ENCODE measurements at regions not wholly inside any gene's neighbourhood (a gene's known extent, or its start where the extent isn't known, plus 50 kb on each side); places are given as distances from the start of the nearest gene placed in this dataset.

DNA sequence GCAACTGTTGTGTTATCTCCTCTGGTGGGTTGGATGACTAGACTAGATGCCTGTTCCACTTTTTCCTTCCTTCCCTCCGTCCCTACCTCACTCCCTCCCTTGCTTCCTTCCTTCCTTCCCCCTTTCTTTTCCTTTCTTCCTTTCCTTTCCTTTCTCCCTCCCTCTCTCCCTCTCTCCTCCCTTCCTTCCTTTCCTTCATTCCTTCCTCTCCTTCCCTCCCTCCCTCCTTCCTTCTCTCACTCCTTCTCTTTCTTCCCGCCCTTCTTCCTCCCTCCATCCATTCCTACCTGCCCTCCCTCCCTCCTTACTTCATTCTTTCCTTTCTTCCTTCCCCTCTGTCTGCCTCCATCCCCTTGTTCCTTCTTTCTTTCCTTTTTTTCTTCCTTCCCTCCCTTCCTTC lies 1045.3 kb downstream of the OTOL1 start:
- Histone ChIP-seq H3K4me1 (no peaks in the 10 kb centered on the region), H3K27ac (no peak overlapping the region), H3K4me2 (no peak overlapping the region), H3K9me3 (no peaks in the 10 kb centered on the region), H3K4me3 (no peak overlapping the region)
- ChIA-PET CTCF (no interaction called here), POLR2A (no interaction called here)
- DNase-seq (ENCODE audit: low read depth in 1 of 2, low spot score in 1 of 2) = no peak
- ATAC-seq = no peak
- TF ChIP-seq MYC (IDR thresholded peaks at IDR 0.05; ENCODE audit: borderline replicate concordance, low read length) (no peak), TFCP2L1 (CRISPR knock-in tag; IDR thresholded peaks at IDR 0.05) (no peak), NR3C1 (IDR thresholded peaks at IDR 0.05) (no peak)
- WGBS (ENCODE audit: missing lambda C conversion rate) = 45% methylated on average over 2 of the region's 2 CpGs
- no peak for FAIRE-seq

DNA sequence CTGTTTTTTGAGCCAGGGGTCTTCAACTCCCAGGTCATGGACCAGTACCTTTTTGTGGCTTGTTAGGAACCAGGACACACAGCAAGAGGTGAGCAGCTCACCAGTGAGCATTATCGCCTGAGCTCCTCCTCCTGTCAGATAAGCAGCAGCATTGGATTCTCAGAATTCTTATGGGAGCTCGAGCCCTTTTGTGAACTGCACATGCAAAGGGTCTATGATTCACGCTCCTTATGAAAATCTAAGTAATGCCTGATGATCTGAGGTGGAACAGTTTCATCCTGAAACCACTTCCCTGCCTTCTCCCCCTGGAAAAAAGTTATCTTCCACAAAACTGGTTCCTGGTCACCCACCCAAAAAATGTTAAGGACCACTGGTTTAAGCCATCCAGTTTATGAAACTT lies 1047.6 kb downstream of the OTOL1 start:
- ATAC-seq (no peak), FAIRE-seq (no peak), DNase-seq (ENCODE audit: low read depth in 1 of 2, low spot score in 1 of 2) (no peak)
- Histone ChIP-seq H3K4me3 (no peak overlapping the region), H3K9me3 (no peaks in the 10 kb centered on the region), H3K4me2 (no peak overlapping the region), H3K4me1 (no peaks in the 10 kb centered on the region), H3K27ac (no peak overlapping the region)
- ChIA-PET POLR2A (no interaction called here), CTCF (no interaction called here)
- 54% methylated on average over 3 of the region's 3 CpGs for WGBS (ENCODE audit: missing lambda C conversion rate)
- TF ChIP-seq TP53 (CRISPR knock-in tag; IDR thresholded peaks at IDR 0.05) (no peak), SREBF2 (IDR thresholded peaks at IDR 0.05) (no peak)

DNA sequence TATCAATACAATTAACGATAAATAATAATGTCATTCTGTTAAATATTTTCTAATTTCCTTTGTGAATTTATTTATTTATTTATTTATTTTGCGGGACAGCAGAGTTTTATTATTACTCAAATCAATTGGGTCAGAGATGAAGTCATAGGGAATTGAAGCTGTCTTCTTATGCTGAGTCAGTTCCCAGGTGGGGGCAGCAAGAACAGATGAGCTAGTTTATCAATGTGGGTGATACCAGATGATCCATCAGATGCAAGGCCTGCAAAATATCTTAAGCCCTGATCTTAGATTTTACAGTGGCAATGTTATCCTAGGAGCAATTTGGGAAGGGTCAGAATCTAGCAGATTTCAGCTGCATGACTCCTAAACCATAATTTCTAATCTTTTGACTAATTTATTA lies 1050.3 kb downstream of the OTOL1 start:
- TF ChIP-seq HEYL (CRISPR knock-in tag; IDR thresholded peaks at IDR 0.05) (no peak), MAFK (IDR thresholded peaks at IDR 0.05; ENCODE audit: partially characterized antibody) (no peak), MYC (IDR thresholded peaks at IDR 0.05; ENCODE audit: borderline replicate concordance, low read length) (no peak), HDAC2 (IDR thresholded peaks at IDR 0.05) (no peak), ESRRA (IDR thresholded peaks at IDR 0.05; ENCODE audit: borderline replicate concordance, low read length) (no peak), ZNF302 (CRISPR knock-in tag; IDR thresholded peaks at IDR 0.05) (no peak)
- TF ChIP-seq, protein P1, sequence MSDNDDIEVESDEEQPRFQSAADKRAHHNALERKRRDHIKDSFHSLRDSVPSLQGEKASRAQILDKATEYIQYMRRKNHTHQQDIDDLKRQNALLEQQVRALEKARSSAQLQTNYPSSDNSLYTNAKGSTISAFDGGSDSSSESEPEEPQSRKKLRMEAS (IDR thresholded peaks at IDR 0.05) = no peak
- no peak for FAIRE-seq
- ChIA-PET POLR2A (no interaction called here), CTCF (no interaction called here)
- H3K4me3 ChIP-seq = no peak overlapping the region
- DNase-seq (ENCODE audit: low read depth in 1 of 2, low spot score in 1 of 2) = no peak
- H3K4me2 ChIP-seq = no peak overlapping the region
- ATAC-seq = no peak
- no peaks in the 10 kb centered on the region for H3K4me1 ChIP-seq
- H3K9me3 ChIP-seq = no peaks in the 10 kb centered on the region
- WGBS (ENCODE audit: missing lambda C conversion rate) = 67% methylated on average over 2 of the region's 2 CpGs
- H3K27ac ChIP-seq = no peak overlapping the region

DNA sequence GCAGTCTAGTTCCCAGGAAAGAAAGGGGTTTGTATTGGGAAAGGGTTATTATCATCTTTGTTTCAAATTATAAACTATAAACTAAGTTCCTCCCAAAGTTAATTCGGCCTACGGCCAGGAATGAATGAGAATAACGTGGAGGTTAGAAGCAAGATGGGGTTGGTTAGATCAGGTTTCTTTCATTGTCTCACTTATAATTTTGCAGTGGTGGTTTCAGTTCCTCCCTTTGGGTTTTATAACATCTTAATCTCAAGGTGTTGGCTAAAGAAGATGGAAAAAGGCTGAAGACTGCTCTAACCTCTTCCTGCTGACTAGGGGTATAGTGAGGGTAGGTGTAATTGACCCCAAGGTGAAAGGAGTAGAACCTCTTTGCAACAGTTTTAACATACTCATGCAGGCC lies 1050.7 kb downstream of the OTOL1 start:
- 91% methylated on average over 3 of the region's 3 CpGs for WGBS (ENCODE audit: missing lambda C conversion rate)
- Histone ChIP-seq H3K4me3 (no peak overlapping the region), H3K9me3 (no peaks in the 10 kb centered on the region), H3K4me1 (no peaks in the 10 kb centered on the region), H3K4me2 (no peak overlapping the region), H3K27ac (no peak overlapping the region)
- ATAC-seq (no peak), FAIRE-seq (no peak), DNase-seq (ENCODE audit: low read depth in 1 of 2, low spot score in 1 of 2) (no peak)
- POLR2A ChIA-PET = no interaction called here
- no peak for TF ChIP-seq JUNB (IDR thresholded peaks at IDR 0.05)
- TF ChIP-seq PBX3 (IDR thresholded peaks at IDR 0.05) = no peak
- TF ChIP-seq FOSL2 (IDR thresholded peaks at IDR 0.05) = no peak
- no peak for TF ChIP-seq FOSL2 (CRISPR knock-in tag; IDR thresholded peaks at IDR 0.05)
- no peak for TF ChIP-seq RCOR1 (IDR thresholded peaks at IDR 0.05; ENCODE audit: low read depth, low read length)
- TF ChIP-seq ZC3H11A (IDR thresholded peaks at IDR 0.05) = no peak
- no peak for TF ChIP-seq EHF (CRISPR knock-in tag; IDR thresholded peaks at IDR 0.05)
- TF ChIP-seq RAD21 (conservative IDR thresholded peaks at IDR 0.05 in 1 of 2, IDR thresholded peaks at IDR 0.05 in 1 of 2) = no peak
- no peak for TF ChIP-seq TP53 (CRISPR knock-in tag; IDR thresholded peaks at IDR 0.05)
- TF ChIP-seq, protein P2, sequence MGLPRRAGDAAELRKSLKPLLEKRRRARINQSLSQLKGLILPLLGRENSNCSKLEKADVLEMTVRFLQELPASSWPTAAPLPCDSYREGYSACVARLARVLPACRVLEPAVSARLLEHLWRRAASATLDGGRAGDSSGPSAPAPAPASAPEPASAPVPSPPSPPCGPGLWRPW (IDR thresholded peaks at IDR 0.05) = no peak
- no peak for TF ChIP-seq USF2 (IDR thresholded peaks at IDR 0.05)
- TF ChIP-seq NFE2L2 (conservative IDR thresholded peaks at IDR 0.05; ENCODE audit: low read length) = no peak
- CTCF ChIA-PET = no interaction called here

Data from A549 (cell line).